Medulla oblongata (tissue), 1 donor: ENCODE measurements at regions not wholly inside any gene's neighbourhood (a gene's known extent, or its start where the extent isn't known, plus 50 kb on each side); places are given as distances from the start of the nearest gene placed in this dataset.
"Not testable (repeated sequence)": the region's sequence is repeated elsewhere in the genome, so short reads cannot be mapped to it uniquely, and the experiment has no call there.

Source experiments
- DNase-seq: peaks from one replicate; pipeline ENCODE4 v3.0.0-alpha.2; 2015; ENCODE audit errors: extremely low spot score

GRCh38 chr1:213779228-213779627 is 208.5 kb upstream of the PROX1 start:
- DNase-seq, result no peak

- no peak for DNase-seq
These were observed 204.7 kb upstream of the PROX1 start for GRCh38 chr1:213782941-213783672.

GRCh38 chr1:213783893-213784292 is 203.9 kb upstream of the PROX1 start:
- DNase-seq, result no peak

GRCh38 chr1:213786683-213787082 is 201.1 kb upstream of the PROX1 start:
- no peak for DNase-seq

- no peak for DNase-seq
These were observed 197.2 kb upstream of the PROX1 start for GRCh38 chr1:213790565-213790964.

- no peak for DNase-seq
These were observed 194.2 kb upstream of the PROX1 start for GRCh38 chr1:213793482-213794067.

- DNase-seq, result no peak
These were observed 191.2 kb upstream of the PROX1 start for GRCh38 chr1:213796525-213796924.

GRCh38 chr1:213808288-213808687 is 179.5 kb upstream of the PROX1 start:
- DNase-seq, result not testable (repeated sequence)

- no peak for DNase-seq
These were observed 170.6 kb upstream of the PROX1 start for GRCh38 chr1:213817156-213817555.

- DNase-seq, result no peak
These were observed 167.2 kb upstream of the PROX1 start for GRCh38 chr1:213820362-213821149.

GRCh38 chr1:213821175-213821942 is 166.4 kb upstream of the PROX1 start:
- DNase-seq, result no peak

GRCh38 chr1:213821943-213822334 is 165.8 kb upstream of the PROX1 start:
- no peak for DNase-seq

GRCh38 chr1:213826891-213827290 is 160.9 kb upstream of the PROX1 start:
- DNase-seq, result no peak

- no peak for DNase-seq
These were observed 158.9 kb upstream of the PROX1 start for GRCh38 chr1:213828867-213829266.

GRCh38 chr1:213829780-213830179 is 158.0 kb upstream of the PROX1 start:
- DNase-seq, result no peak

GRCh38 chr1:213830371-213830770 is 157.4 kb upstream of the PROX1 start:
- no peak for DNase-seq

- no peak for DNase-seq
These were observed 147.2 kb upstream of the PROX1 start for GRCh38 chr1:213840575-213840974.

GRCh38 chr1:213844632-213845031 is 143.1 kb upstream of the PROX1 start:
- no peak for DNase-seq

- DNase-seq, result no peak
These were observed 135.7 kb upstream of the PROX1 start for GRCh38 chr1:213852107-213852506.

- DNase-seq, result no peak
These were observed 129.2 kb upstream of the PROX1 start for GRCh38 chr1:213858581-213858980.

GRCh38 chr1:213861841-213862240 is 125.9 kb upstream of the PROX1 start:
- DNase-seq, result no peak

- DNase-seq, result no peak
These were observed 123.7 kb upstream of the PROX1 start for GRCh38 chr1:213864091-213864490.
